Neuronal stem cell (in vitro differentiated cells): ENCODE measurements at regions not wholly inside any gene's neighbourhood (a gene's known extent, or its start where the extent isn't known, plus 50 kb on each side); places are given as distances from the start of the nearest gene placed in this dataset.

Experiments
- DNase-seq: peaks from one replicate; pipeline ENCODE4 v3.0.0-alpha.2; 2013; ENCODE audit warnings: low spot score
- H2AFZ ChIP-seq: one replicate; pipeline ENCODE4 v1.6.1; 2013; ENCODE audit warnings: mild to moderate bottlenecking, low read length, inconsistent platforms
- H2AK5ac ChIP-seq: 2 replicates; pipeline ENCODE4 v1.6.1; 2013; ENCODE audit warnings: low read depth, mild to moderate bottlenecking, inconsistent platforms, low read length, moderate library complexity, mixed read lengths
- H2BK120ac ChIP-seq: 2 replicates; pipeline ENCODE4 v1.6.1; 2013; ENCODE audit warnings: low read depth, mild to moderate bottlenecking, inconsistent platforms, low read length, moderate library complexity, mixed read lengths
- H2BK12ac ChIP-seq: one replicate; pipeline ENCODE4 v1.6.1; 2013; ENCODE audit warnings: low read length, inconsistent platforms
- H2BK15ac ChIP-seq: 2 replicates; pipeline ENCODE4 v1.6.1; 2013; ENCODE audit warnings: mild to moderate bottlenecking, low read length, inconsistent platforms, mixed read lengths
- H2BK5ac ChIP-seq: one replicate; pipeline ENCODE4 v1.6.1; 2013; ENCODE audit warnings: inconsistent platforms, mild to moderate bottlenecking, low read length, moderate library complexity
- H3K14ac ChIP-seq: one replicate; pipeline ENCODE4 v1.6.1; 2013; ENCODE audit warnings: low read length, inconsistent platforms
- H3K18ac ChIP-seq: 2 replicates; pipeline ENCODE4 v1.6.1; 2013; ENCODE audit warnings: low read length, inconsistent platforms
- H3K23ac ChIP-seq: 2 replicates; pipeline ENCODE4 v1.6.1; 2013; ENCODE audit warnings: low read depth, mild to moderate bottlenecking, mixed read lengths, low read length, inconsistent platforms; ENCODE audit not compliant: poor library complexity
- H3K27ac ChIP-seq: replicated peaks from 3 replicates; pipeline ENCODE4 v1.5.1; 2013; ENCODE audit warnings: low read length, inconsistent platforms
- H3K27me3 ChIP-seq, 3 experiments: 2 replicates each; pipeline ENCODE4 v1.6.1; 2013; ENCODE audit warnings: low read length in 3 of 3, mild to moderate bottlenecking in 2 of 3, inconsistent platforms in 1 of 3, low read depth in 1 of 3, mixed read lengths in 1 of 3, moderate library complexity in 1 of 3; ENCODE audit not compliant: control insufficient read depth in 3 of 3, insufficient read depth in 3 of 3
- H3K36me3 ChIP-seq, 2 donors: replicated peaks in 1 of 2; 2 replicates each; pipeline ENCODE4 v1.6.1; 2013; ENCODE audit warnings: low read length in 2 of 2; ENCODE audit not compliant: control insufficient read depth in 2 of 2, insufficient read depth in 2 of 2
- H3K4ac ChIP-seq: 2 replicates; pipeline ENCODE4 v1.6.1; 2013; ENCODE audit warnings: inconsistent platforms, mild to moderate bottlenecking, low read length, moderate library complexity
- H3K4me1 ChIP-seq, 2 donors: 1 replicate in 1 of 2; 2 replicates in 1 of 2; pipeline ENCODE4 v1.6.1; 2013; ENCODE audit warnings: low read length in 2 of 2, low read depth in 1 of 2; ENCODE audit not compliant: control insufficient read depth in 2 of 2, insufficient read depth in 1 of 2
- H3K4me2 ChIP-seq: one replicate; pipeline ENCODE4 v1.6.1; 2013; ENCODE audit warnings: mild to moderate bottlenecking, low read length, inconsistent platforms; ENCODE audit not compliant: insufficient read depth, poor library complexity, severe bottlenecking
- H3K4me3 ChIP-seq, 2 donors: 2 replicates each; pipeline ENCODE4 v1.5.1; 2013; ENCODE audit warnings: low read length in 2 of 2, mild to moderate bottlenecking in 2 of 2, inconsistent platforms in 1 of 2, moderate library complexity in 1 of 2
- H3K79me1 ChIP-seq: one replicate; pipeline ENCODE4 v1.6.1; 2013; ENCODE audit warnings: low read depth, mild to moderate bottlenecking, inconsistent platforms, low read length, moderate library complexity
- H3K9ac ChIP-seq: one replicate; pipeline ENCODE4 v1.6.1; 2013; ENCODE audit warnings: mild to moderate bottlenecking, low read depth, low read length, inconsistent platforms; ENCODE audit not compliant: poor library complexity
- H3K9me3 ChIP-seq, 2 donors: replicated peaks in 1 of 2; 2 replicates each; pipeline versions ENCODE3 to v1.6.1; 2013; ENCODE audit warnings: low read length in 2 of 2, mild to moderate bottlenecking in 2 of 2, inconsistent platforms in 1 of 2, low read depth in 1 of 2, mixed read lengths in 1 of 2, moderate library complexity in 1 of 2; ENCODE audit not compliant: control insufficient read depth in 2 of 2, insufficient read depth in 1 of 2
- H4K8ac ChIP-seq: one replicate; pipeline ENCODE4 v1.6.1; 2013; ENCODE audit warnings: low read depth, mild to moderate bottlenecking, inconsistent platforms, low read length, moderate library complexity
- H4K91ac ChIP-seq: one replicate; pipeline ENCODE4 v1.6.1; 2013; ENCODE audit warnings: low read length, low read depth, mild to moderate bottlenecking, inconsistent platforms; ENCODE audit not compliant: poor library complexity
- WGBS, 2 donors: extraction: QIAGEN DNeasy Blood & Tissue Kit; methylation state at CpG; one replicate each; pipeline ENCODE4 v1.1.7; 2013; ENCODE audit warnings: missing lambda C conversion rate in 2 of 2, mixed read lengths in 1 of 2; ENCODE audit not compliant: insufficient read length in 2 of 2, insufficient replicate concordance in 1 of 2; ENCODE audit errors: extremely low coverage in 2 of 2; 5-methylcytosine and 5-hydroxymethylcytosine counted together

DNA sequence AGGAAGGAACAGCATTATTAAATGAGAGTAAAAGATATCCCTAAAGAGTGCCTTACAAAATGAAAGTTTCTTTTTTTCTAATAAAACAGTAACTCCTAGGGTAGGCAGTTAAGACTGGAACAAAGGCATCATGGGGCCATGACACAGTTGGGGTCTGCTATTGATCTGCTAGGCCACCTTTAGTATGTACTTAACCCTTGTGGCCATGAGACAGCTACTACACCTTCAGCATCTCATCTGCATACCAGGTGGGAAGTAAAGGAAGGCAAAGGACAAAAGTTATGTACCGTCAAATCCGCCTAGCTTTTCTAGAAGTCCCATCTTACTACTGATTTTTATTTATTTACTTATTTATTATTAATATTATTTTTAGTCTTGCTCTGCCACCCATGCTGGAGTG lies 93.8 kb upstream of the FHIT start:
- Histone ChIP-seq H3K27me3 (no peaks in the 10 kb centered on the region), H3K4ac (no peak overlapping the region), H3K14ac (no peak overlapping the region), H3K4me2 (no peak overlapping the region), H3K79me1 (no peaks in the 10 kb centered on the region), H3K9me3 (no peaks in the 10 kb centered on the region), H4K8ac (no peak overlapping the region), H3K23ac (no peak overlapping the region), H2BK120ac (no peak overlapping the region), H3K36me3 (no peaks in the 10 kb centered on the region), H2AFZ (no peak overlapping the region), H3K4me3 (no peak overlapping the region), H2BK15ac (no peak overlapping the region), H2BK5ac (no peak overlapping the region), H3K4me1 (peaks cover 1 to 3% of the 10 kb centered on the region in 2 donors), H4K91ac (no peak overlapping the region), H2BK12ac (no peak overlapping the region), H2AK5ac (no peak overlapping the region), H3K18ac (no peak overlapping the region), H3K9ac (no peak overlapping the region), H3K27ac (no peak overlapping the region)
- DNase-seq = no peak
- no CpG with 5 or more reads among the region's 2 CpGs for WGBS, 2 donors

- Histone ChIP-seq H3K79me1 (no peaks in the 10 kb centered on the region), H3K18ac (no peak overlapping the region), H2BK15ac (no peak overlapping the region), H2BK5ac (no peak overlapping the region), H4K91ac (no peak overlapping the region), H2BK12ac (no peak overlapping the region), H3K4me1 (peaks cover 1 to 3% of the 10 kb centered on the region in 2 donors), H3K27ac (no peak overlapping the region), H3K23ac (no peak overlapping the region), H3K36me3 (no peaks in the 10 kb centered on the region), H3K27me3 (no peaks in the 10 kb centered on the region), H3K9me3 (no peaks in the 10 kb centered on the region), H2AFZ (no peak overlapping the region), H3K4me3 (no peak overlapping the region), H3K14ac (no peak overlapping the region), H3K4ac (no peak overlapping the region), H3K9ac (no peak overlapping the region), H2BK120ac (no peak overlapping the region), H3K4me2 (no peak overlapping the region), H2AK5ac (no peak overlapping the region), H4K8ac (no peak overlapping the region)
- no peak for DNase-seq
Observed at GRCh38 chr3:61347981-61348380, 96.7 kb upstream of the FHIT start.

DNA sequence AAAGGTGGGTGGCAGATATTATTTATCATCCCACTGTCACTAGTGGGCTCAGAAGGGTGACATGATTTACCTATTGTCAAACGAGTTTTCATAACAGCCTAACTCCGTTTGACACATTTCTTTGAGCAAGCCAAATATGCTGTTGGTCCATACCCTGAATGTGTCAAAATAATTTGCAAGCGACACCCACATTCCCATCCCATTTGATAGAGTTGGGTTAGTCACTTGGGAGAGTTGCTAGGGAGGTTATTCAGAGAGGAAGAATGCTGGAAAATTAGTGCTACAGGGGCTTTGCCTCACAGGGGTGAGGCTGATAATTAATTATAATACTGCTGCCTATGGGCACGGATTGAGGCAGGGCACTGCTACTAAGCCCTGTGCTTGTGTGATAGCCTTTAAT lies 98.5 kb upstream of the FHIT start:
- Histone ChIP-seq H4K91ac (no peak overlapping the region), H3K9me3 (no peaks in the 10 kb centered on the region), H4K8ac (no peak overlapping the region), H3K27ac (no peak overlapping the region), H3K36me3 (no peaks in the 10 kb centered on the region), H3K18ac (no peak overlapping the region), H2BK15ac (no peak overlapping the region), H3K4me2 (no peak overlapping the region), H2AFZ (no peak overlapping the region), H2BK120ac (no peak overlapping the region), H3K23ac (no peak overlapping the region), H3K4me1 (no peaks in the 10 kb centered on the region), H3K79me1 (no peaks in the 10 kb centered on the region), H3K4ac (no peak overlapping the region), H3K4me3 (no peak overlapping the region), H2BK12ac (no peak overlapping the region), H2BK5ac (no peak overlapping the region), H3K27me3 (no peaks in the 10 kb centered on the region), H2AK5ac (no peak overlapping the region), H3K14ac (no peak overlapping the region), H3K9ac (no peak overlapping the region)
- DNase-seq = no peak
- WGBS, 2 donors = no CpG with 5 or more reads among the region's 4 CpGs

- no peaks in the 10 kb centered on the region for H3K36me3 ChIP-seq
- H3K27me3 ChIP-seq = no peaks in the 10 kb centered on the region
- H3K79me1 ChIP-seq = no peaks in the 10 kb centered on the region
- H3K9ac ChIP-seq = no peak overlapping the region
- no peak overlapping the region for H2AK5ac ChIP-seq
- H3K4me3 ChIP-seq = peak overlapping the region in 1 of 2 donors; percentile 55
- no peak overlapping the region for H4K8ac ChIP-seq
- H4K91ac ChIP-seq = no peak overlapping the region
- no peak overlapping the region for H2BK15ac ChIP-seq
- H3K23ac ChIP-seq = no peak overlapping the region
- WGBS, 2 donors = no CpG with 5 or more reads among the region's 6 CpGs
- no peak overlapping the region for H3K4me2 ChIP-seq
- H3K18ac ChIP-seq = no peak overlapping the region
- no peak overlapping the region for H2AFZ ChIP-seq
- H3K4ac ChIP-seq = no peak overlapping the region
- no peak overlapping the region for H3K27ac ChIP-seq
- H3K9me3 ChIP-seq = no peaks in the 10 kb centered on the region
- H2BK5ac ChIP-seq = no peak overlapping the region
- no peak overlapping the region for H2BK120ac ChIP-seq
- no peak for DNase-seq
- no peaks in the 10 kb centered on the region for H3K4me1 ChIP-seq
- no peak overlapping the region for H3K14ac ChIP-seq
- H2BK12ac ChIP-seq = no peak overlapping the region
Observed at GRCh38 chr3:61350782-61351309, 99.6 kb upstream of the FHIT start.
